HEK293 (cell line): ENCODE measurements at regions not wholly inside any gene's neighbourhood (a gene's known extent, or its start where the extent isn't known, plus 50 kb on each side); places are given as distances from the start of the nearest gene placed in this dataset.

Experiments used
- PRDM1 ChIP-seq: fragments of 450-650 bp; formaldehyde crosslinking; IDR thresholded peaks from 2 replicates; pipeline ENCODE4; 2016; ENCODE audit warnings: missing biosample characterization, missing genetic modification characterization
- ZFP41 ChIP-seq: fragments of 450-650 bp; formaldehyde crosslinking; IDR thresholded peaks from 2 replicates; pipeline ENCODE4 v1.5.1; 2016; ENCODE audit warnings: missing biosample characterization, missing genetic modification characterization, borderline replicate concordance
- ZNF10 ChIP-seq: fragments of 450-650 bp; formaldehyde crosslinking; IDR thresholded peaks from 2 replicates; pipeline ENCODE4 v1.5.1; 2017; ENCODE audit warnings: missing biosample characterization, missing genetic modification characterization
- ZNF157 ChIP-seq: fragments of 450-650 bp; formaldehyde crosslinking; IDR thresholded peaks from 2 replicates; pipeline ENCODE4 v1.5.1; 2016; ENCODE audit warnings: missing biosample characterization, missing genetic modification characterization
- ZNF707 ChIP-seq: fragments of 450-650 bp; formaldehyde crosslinking; IDR thresholded peaks from 2 replicates; pipeline ENCODE4 v1.5.1; 2016; ENCODE audit warnings: missing biosample characterization, missing genetic modification characterization
- ZNF785 ChIP-seq: fragments of 450-650 bp; formaldehyde crosslinking; IDR thresholded peaks from 2 replicates; pipeline ENCODE4 v1.5.1; 2016; ENCODE audit warnings: missing biosample characterization, missing genetic modification characterization
- TF ChIP-seq, protein P1 (sequence below): fragments of 450-650 bp; formaldehyde crosslinking; IDR thresholded peaks from 2 replicates; pipeline ENCODE4 v1.5.1; 2016; ENCODE audit warnings: missing biosample characterization, missing genetic modification characterization
- TF ChIP-seq, protein P2 (sequence below): fragments of 450-650 bp; formaldehyde crosslinking; IDR thresholded peaks from 2 replicates; pipeline ENCODE4 v1.5.1; 2016; ENCODE audit warnings: missing biosample characterization, missing genetic modification characterization
- TF ChIP-seq, protein P3 (sequence below): fragments of 450-650 bp; formaldehyde crosslinking; IDR thresholded peaks from 2 replicates; pipeline ENCODE4 v1.5.1; 2016; ENCODE audit warnings: missing biosample characterization, missing genetic modification characterization
- TF ChIP-seq, protein P4 (sequence below): fragments of 450-650 bp; formaldehyde crosslinking; IDR thresholded peaks from 2 replicates; pipeline ENCODE4 v1.5.1; 2016; ENCODE audit warnings: missing biosample characterization, missing genetic modification characterization

DNA sequence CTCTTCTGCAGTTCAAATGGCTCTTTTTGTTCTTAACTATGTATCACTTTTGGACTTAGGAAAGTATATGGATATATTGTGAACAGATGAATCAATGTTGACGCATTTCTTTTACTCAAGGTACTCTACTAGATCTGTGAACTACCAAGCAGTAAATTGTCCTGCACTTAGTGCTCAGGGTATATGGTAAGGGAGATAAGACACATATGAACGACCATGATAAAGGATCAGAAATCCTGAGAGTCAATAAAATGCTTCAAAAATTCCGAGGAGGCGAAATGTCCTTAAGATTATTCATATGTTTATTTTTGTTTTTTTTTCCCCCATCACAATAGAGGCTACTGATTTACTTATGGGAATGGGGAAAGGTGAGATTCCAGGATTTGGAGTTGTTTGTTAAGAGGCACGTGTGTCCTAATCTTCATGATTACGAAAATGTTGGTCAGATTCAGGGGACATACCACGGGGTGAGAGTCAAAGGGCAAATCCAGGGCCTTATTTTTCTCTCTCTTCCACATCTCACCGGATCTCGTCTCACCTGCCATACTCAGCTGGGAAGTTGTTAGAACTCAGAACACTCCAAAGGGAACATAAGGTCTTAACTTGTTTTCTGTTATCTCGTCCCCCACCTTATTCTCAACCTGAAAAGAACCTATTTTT, 475.1 kb upstream of the TBL1XR1 start:
- TF ChIP-seq, protein P1, sequence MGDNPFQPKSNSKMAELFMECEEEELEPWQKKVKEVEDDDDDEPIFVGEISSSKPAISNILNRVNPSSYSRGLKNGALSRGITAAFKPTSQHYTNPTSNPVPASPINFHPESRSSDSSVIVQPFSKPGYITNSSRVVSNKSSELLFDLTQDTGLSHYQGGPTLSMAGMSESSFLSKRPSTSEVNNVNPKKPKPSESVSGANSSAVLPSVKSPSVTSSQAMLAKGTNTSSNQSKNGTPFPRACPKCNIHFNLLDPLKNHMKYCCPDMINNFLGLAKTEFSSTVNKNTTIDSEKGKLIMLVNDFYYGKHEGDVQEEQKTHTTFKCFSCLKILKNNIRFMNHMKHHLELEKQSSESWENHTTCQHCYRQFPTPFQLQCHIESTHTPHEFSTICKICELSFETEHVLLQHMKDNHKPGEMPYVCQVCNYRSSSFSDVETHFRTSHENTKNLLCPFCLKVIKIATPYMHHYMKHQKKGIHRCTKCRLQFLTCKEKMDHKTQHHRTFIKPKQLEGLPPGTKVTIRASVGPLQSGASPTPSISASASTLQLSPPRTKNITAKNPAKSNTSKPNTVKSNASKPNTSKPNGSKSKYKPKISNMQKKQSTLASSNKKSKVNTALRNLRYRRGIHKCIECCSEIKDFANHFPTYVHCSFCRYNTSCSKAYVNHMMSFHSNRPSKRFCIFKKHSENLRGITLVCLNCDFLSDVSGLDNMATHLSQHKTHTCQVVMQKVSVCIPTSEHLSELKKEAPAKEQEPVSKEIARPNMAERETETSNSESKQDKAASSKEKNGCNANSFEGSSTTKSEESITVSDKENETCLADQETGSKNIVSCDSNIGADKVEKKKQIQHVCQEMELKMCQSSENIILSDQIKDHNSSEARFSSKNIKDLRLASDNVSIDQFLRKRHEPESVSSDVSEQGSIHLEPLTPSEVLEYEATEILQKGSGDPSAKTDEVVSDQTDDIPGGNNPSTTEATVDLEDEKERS, result no peak
- TF ChIP-seq, protein P2, sequence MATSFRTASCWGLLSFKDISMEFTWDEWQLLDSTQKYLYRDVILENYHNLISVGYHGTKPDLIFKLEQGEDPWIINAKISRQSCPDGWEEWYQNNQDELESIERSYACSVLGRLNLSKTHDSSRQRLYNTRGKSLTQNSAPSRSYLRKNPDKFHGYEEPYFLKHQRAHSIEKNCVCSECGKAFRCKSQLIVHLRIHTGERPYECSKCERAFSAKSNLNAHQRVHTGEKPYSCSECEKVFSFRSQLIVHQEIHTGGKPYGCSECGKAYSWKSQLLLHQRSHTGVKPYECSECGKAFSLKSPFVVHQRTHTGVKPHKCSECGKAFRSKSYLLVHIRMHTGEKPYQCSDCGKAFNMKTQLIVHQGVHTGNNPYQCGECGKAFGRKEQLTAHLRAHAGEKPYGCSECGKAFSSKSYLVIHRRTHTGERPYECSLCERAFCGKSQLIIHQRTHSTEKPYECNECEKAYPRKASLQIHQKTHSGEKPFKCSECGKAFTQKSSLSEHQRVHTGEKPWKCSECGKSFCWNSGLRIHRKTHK, result no peak
- TF ChIP-seq, protein P3, sequence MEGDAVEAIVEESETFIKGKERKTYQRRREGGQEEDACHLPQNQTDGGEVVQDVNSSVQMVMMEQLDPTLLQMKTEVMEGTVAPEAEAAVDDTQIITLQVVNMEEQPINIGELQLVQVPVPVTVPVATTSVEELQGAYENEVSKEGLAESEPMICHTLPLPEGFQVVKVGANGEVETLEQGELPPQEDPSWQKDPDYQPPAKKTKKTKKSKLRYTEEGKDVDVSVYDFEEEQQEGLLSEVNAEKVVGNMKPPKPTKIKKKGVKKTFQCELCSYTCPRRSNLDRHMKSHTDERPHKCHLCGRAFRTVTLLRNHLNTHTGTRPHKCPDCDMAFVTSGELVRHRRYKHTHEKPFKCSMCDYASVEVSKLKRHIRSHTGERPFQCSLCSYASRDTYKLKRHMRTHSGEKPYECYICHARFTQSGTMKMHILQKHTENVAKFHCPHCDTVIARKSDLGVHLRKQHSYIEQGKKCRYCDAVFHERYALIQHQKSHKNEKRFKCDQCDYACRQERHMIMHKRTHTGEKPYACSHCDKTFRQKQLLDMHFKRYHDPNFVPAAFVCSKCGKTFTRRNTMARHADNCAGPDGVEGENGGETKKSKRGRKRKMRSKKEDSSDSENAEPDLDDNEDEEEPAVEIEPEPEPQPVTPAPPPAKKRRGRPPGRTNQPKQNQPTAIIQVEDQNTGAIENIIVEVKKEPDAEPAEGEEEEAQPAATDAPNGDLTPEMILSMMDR (tag by site-specific recombination), result no peak
- TF ChIP-seq ZNF157 (tag by site-specific recombination) (no peak), ZNF707 (tag by site-specific recombination) (no peak), ZNF10 (tag by site-specific recombination) (no peak), PRDM1 (tag by site-specific recombination) (no peak), ZFP41 (no peak), ZNF785 (no peak)
- TF ChIP-seq, protein P4, sequence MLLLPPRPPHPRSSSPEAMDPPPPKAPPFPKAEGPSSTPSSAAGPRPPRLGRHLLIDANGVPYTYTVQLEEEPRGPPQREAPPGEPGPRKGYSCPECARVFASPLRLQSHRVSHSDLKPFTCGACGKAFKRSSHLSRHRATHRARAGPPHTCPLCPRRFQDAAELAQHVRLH (tag by site-specific recombination), result no peak
